ENCODE measurements at regions not wholly inside any gene's neighbourhood (a gene's known extent, or its start where the extent isn't known, plus 50 kb on each side); places are given as distances from the start of the nearest gene placed in this dataset.

- WGBS, 3 donors: 31 to 65% (median 44%) methylated on average over 2 of the region's 2 CpGs
- Histone ChIP-seq H3K27ac (no peak overlapping the region), H3K4me1 (no peaks in the 10 kb centered on the region), H3K36me3 (ENCODE audit: insufficient read depth in 1 of 2, low read depth in 1 of 2) (no peaks in the 10 kb centered on the region), H3K4me3 (no peak overlapping the region), H3K27me3 (ENCODE audit: insufficient read depth in 3 of 3, low read length in 2 of 3) (no peaks in the 10 kb centered on the region), H3K9me3 (no peaks in the 10 kb centered on the region)
- ATAC-seq (no peak), DNase-seq (no peak)
- no peak for TF ChIP-seq CTCF (IDR thresholded peaks at IDR 0.05)
- intact Hi-C loops (cut with DNase I): no loop called here
Measured at GRCh38 chr3:40913641-40914040, 285.7 kb upstream of the CTNNB1 start.

- WGBS, 3 donors: 70 to 82% (median 78%) methylated on average over 2 of the region's 2 CpGs
- no peaks in the 10 kb centered on the region for H3K27me3 ChIP-seq (ENCODE audit: insufficient read depth in 3 of 3, low read length in 2 of 3)
- no peaks in the 10 kb centered on the region for H3K4me1 ChIP-seq
- ATAC-seq: no peak
- intact Hi-C loops (cut with DNase I): no loop called here
- no peak overlapping the region for H3K27ac ChIP-seq
- no peaks in the 10 kb centered on the region for H3K9me3 ChIP-seq
- no peak for DNase-seq
- H3K36me3 ChIP-seq (ENCODE audit: insufficient read depth in 1 of 2, low read depth in 1 of 2): no peaks in the 10 kb centered on the region
- no peak for TF ChIP-seq CTCF (IDR thresholded peaks at IDR 0.05)
- H3K4me3 ChIP-seq: no peak overlapping the region
Measured at GRCh38 chr3:40914475-40914874, 284.8 kb upstream of the CTNNB1 start.

GRCh38 chr3:40915346-40915865 lies 283.9 kb upstream of the CTNNB1 start:
- no peaks in the 10 kb centered on the region for H3K27me3 ChIP-seq (ENCODE audit: insufficient read depth in 3 of 3, low read length in 2 of 3)
- WGBS, 3 donors: 37 to 55% (median 37%) methylated on average over 6 of the region's 6 CpGs
- intact Hi-C loops (cut with DNase I): no loop called here
- DNase-seq (no peak), ATAC-seq (no peak)
- no peaks in the 10 kb centered on the region for H3K4me1 ChIP-seq
- H3K27ac ChIP-seq: no peak overlapping the region
- no peaks in the 10 kb centered on the region for H3K36me3 ChIP-seq (ENCODE audit: insufficient read depth in 1 of 2, low read depth in 1 of 2)
- H3K4me3 ChIP-seq: no peak overlapping the region
- H3K9me3 ChIP-seq: no peaks in the 10 kb centered on the region
- TF ChIP-seq CTCF (IDR thresholded peaks at IDR 0.05): no peak

GRCh38 chr3:40920041-40920440 lies 279.3 kb upstream of the CTNNB1 start:
- WGBS, 3 donors: 72 to 77% (median 74%) methylated on average over 2 of the region's 2 CpGs
- Histone ChIP-seq H3K4me1 (no peaks in the 10 kb centered on the region), H3K4me3 (no peak overlapping the region), H3K27me3 (ENCODE audit: insufficient read depth in 3 of 3, low read length in 2 of 3) (no peaks in the 10 kb centered on the region), H3K27ac (no peak overlapping the region), H3K36me3 (ENCODE audit: insufficient read depth in 1 of 2, low read depth in 1 of 2) (no peaks in the 10 kb centered on the region), H3K9me3 (no peaks in the 10 kb centered on the region)
- ATAC-seq (no peak), DNase-seq (no peak)
- no peak for TF ChIP-seq CTCF (IDR thresholded peaks at IDR 0.05)
- intact Hi-C loops (cut with DNase I): no loop called here

- Histone ChIP-seq H3K9me3 (no peaks in the 10 kb centered on the region), H3K4me1 (no peaks in the 10 kb centered on the region), H3K36me3 (ENCODE audit: insufficient read depth in 1 of 2, low read depth in 1 of 2) (no peaks in the 10 kb centered on the region), H3K27ac (no peak overlapping the region), H3K4me3 (no peak overlapping the region), H3K27me3 (ENCODE audit: insufficient read depth in 3 of 3, low read length in 2 of 3) (no peaks in the 10 kb centered on the region)
- 84 to 88% (median 88%) methylated on average over 3 of the region's 3 CpGs for WGBS, 3 donors
- intact Hi-C loops (cut with DNase I): no loop called here
- ATAC-seq (no peak), DNase-seq (no peak)
- TF ChIP-seq CTCF (IDR thresholded peaks at IDR 0.05): no peak
Measured at GRCh38 chr3:40921251-40921650, 278.1 kb upstream of the CTNNB1 start.
